ENCODE measurements at regions not wholly inside any gene's neighbourhood (a gene's known extent, or its start where the extent isn't known, plus 50 kb on each side); places are given as distances from the start of the nearest gene placed in this dataset.

DNA sequence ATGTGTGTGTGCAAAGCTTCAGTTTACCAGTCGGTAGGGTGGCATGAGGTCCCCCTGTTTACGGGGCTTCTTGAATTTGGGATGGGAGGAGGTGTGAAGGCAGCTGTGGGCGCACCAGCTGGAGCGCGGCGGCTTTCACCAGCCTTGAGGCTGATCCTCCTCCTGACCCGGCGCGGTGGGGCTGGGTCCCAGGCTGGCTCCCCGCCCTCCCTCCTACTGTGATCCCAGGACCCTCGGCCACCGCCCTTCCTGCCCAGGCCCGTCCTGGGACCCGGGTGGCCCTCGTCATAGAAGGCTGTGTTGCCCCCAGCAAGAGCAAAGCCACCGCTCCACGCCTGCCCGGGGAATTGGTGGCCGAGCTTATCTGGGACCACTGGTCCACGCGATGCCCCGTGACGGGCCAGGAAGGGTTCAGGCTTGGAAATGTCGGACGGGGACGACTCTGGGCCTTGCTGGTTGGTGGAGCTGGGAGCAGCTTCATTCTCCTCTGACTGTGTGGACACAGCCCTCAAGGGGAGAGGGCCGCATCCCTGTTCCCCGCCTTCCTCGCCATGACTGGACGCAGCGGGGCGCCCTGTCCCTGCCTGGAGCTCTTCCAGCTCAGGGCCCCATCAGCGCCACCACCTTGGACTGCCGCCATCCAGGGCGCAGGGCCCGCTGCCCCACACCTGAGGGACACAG lies 271.1 kb upstream of the IRX1 start:
- Mint-ChIP-seq H3K4me3 (no peak overlapping the region), H3K27me3 (ENCODE audit: insufficient read depth, low read depth, poor library complexity) (no peaks in the 10 kb centered on the region), H3K4me1 (peaks cover 5% of the 10 kb centered on the region; the same call in 2 of the 3 replicates), H3K9me3 (no peaks in the 10 kb centered on the region), H3K36me3 (ENCODE audit: low read depth) (no peaks in the 10 kb centered on the region), H3K27ac (no peak overlapping the region)
- peaks cover 7% of the 10 kb centered on the region; the same call in 1 of the 2 replicates for H3K4me1 ChIP-seq (ENCODE audit: insufficient read depth)
- H4K20me1 ChIP-seq (replicated peaks; ENCODE audit: insufficient read depth), result no peaks in the 10 kb centered on the region
- H3K27ac ChIP-seq (ENCODE audit: low read depth), result no peak overlapping the region
- no peaks in the 10 kb centered on the region; the same call in 1 of the 2 replicates for H3K9me2 ChIP-seq (ENCODE audit: insufficient read depth)
- no peaks in the 10 kb centered on the region for H3K79me2 ChIP-seq (replicated peaks; ENCODE audit: insufficient read depth)
- peak; percentile 30 for DNase-seq (ENCODE audit: low spot score)
- H3K4me3 ChIP-seq, result no peak overlapping the region
- peaks cover 11% of the 10 kb centered on the region for H3F3A ChIP-seq (replicated peaks; ENCODE audit: low read depth)
- TF ChIP-seq POLR2AphosphoS5 (IDR thresholded peaks at IDR 0.05; ENCODE audit: low read depth), result no peak
- TF ChIP-seq ZNF114 (CRISPR knock-in tag; IDR thresholded peaks at IDR 0.05), result no peak
- TF ChIP-seq, protein P1, sequence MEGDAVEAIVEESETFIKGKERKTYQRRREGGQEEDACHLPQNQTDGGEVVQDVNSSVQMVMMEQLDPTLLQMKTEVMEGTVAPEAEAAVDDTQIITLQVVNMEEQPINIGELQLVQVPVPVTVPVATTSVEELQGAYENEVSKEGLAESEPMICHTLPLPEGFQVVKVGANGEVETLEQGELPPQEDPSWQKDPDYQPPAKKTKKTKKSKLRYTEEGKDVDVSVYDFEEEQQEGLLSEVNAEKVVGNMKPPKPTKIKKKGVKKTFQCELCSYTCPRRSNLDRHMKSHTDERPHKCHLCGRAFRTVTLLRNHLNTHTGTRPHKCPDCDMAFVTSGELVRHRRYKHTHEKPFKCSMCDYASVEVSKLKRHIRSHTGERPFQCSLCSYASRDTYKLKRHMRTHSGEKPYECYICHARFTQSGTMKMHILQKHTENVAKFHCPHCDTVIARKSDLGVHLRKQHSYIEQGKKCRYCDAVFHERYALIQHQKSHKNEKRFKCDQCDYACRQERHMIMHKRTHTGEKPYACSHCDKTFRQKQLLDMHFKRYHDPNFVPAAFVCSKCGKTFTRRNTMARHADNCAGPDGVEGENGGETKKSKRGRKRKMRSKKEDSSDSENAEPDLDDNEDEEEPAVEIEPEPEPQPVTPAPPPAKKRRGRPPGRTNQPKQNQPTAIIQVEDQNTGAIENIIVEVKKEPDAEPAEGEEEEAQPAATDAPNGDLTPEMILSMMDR (conservative IDR thresholded peaks at IDR 0.05; ENCODE audit: low read depth in 2 of 2), result no peak; a peak in 1 of 4 replicates
- TF ChIP-seq STAT1 (IDR thresholded peaks at IDR 0.05; ENCODE audit: unreplicated experiment), result no peak
- no peak for TF ChIP-seq CREB1 (CRISPR knock-in tag; IDR thresholded peaks at IDR 0.05; ENCODE audit: low read depth)
- TF ChIP-seq, protein P2, sequence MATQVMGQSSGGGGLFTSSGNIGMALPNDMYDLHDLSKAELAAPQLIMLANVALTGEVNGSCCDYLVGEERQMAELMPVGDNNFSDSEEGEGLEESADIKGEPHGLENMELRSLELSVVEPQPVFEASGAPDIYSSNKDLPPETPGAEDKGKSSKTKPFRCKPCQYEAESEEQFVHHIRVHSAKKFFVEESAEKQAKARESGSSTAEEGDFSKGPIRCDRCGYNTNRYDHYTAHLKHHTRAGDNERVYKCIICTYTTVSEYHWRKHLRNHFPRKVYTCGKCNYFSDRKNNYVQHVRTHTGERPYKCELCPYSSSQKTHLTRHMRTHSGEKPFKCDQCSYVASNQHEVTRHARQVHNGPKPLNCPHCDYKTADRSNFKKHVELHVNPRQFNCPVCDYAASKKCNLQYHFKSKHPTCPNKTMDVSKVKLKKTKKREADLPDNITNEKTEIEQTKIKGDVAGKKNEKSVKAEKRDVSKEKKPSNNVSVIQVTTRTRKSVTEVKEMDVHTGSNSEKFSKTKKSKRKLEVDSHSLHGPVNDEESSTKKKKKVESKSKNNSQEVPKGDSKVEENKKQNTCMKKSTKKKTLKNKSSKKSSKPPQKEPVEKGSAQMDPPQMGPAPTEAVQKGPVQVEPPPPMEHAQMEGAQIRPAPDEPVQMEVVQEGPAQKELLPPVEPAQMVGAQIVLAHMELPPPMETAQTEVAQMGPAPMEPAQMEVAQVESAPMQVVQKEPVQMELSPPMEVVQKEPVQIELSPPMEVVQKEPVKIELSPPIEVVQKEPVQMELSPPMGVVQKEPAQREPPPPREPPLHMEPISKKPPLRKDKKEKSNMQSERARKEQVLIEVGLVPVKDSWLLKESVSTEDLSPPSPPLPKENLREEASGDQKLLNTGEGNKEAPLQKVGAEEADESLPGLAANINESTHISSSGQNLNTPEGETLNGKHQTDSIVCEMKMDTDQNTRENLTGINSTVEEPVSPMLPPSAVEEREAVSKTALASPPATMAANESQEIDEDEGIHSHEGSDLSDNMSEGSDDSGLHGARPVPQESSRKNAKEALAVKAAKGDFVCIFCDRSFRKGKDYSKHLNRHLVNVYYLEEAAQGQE (IDR thresholded peaks at IDR 0.05; ENCODE audit: unreplicated experiment), result no peak
- TF ChIP-seq, protein P3, sequence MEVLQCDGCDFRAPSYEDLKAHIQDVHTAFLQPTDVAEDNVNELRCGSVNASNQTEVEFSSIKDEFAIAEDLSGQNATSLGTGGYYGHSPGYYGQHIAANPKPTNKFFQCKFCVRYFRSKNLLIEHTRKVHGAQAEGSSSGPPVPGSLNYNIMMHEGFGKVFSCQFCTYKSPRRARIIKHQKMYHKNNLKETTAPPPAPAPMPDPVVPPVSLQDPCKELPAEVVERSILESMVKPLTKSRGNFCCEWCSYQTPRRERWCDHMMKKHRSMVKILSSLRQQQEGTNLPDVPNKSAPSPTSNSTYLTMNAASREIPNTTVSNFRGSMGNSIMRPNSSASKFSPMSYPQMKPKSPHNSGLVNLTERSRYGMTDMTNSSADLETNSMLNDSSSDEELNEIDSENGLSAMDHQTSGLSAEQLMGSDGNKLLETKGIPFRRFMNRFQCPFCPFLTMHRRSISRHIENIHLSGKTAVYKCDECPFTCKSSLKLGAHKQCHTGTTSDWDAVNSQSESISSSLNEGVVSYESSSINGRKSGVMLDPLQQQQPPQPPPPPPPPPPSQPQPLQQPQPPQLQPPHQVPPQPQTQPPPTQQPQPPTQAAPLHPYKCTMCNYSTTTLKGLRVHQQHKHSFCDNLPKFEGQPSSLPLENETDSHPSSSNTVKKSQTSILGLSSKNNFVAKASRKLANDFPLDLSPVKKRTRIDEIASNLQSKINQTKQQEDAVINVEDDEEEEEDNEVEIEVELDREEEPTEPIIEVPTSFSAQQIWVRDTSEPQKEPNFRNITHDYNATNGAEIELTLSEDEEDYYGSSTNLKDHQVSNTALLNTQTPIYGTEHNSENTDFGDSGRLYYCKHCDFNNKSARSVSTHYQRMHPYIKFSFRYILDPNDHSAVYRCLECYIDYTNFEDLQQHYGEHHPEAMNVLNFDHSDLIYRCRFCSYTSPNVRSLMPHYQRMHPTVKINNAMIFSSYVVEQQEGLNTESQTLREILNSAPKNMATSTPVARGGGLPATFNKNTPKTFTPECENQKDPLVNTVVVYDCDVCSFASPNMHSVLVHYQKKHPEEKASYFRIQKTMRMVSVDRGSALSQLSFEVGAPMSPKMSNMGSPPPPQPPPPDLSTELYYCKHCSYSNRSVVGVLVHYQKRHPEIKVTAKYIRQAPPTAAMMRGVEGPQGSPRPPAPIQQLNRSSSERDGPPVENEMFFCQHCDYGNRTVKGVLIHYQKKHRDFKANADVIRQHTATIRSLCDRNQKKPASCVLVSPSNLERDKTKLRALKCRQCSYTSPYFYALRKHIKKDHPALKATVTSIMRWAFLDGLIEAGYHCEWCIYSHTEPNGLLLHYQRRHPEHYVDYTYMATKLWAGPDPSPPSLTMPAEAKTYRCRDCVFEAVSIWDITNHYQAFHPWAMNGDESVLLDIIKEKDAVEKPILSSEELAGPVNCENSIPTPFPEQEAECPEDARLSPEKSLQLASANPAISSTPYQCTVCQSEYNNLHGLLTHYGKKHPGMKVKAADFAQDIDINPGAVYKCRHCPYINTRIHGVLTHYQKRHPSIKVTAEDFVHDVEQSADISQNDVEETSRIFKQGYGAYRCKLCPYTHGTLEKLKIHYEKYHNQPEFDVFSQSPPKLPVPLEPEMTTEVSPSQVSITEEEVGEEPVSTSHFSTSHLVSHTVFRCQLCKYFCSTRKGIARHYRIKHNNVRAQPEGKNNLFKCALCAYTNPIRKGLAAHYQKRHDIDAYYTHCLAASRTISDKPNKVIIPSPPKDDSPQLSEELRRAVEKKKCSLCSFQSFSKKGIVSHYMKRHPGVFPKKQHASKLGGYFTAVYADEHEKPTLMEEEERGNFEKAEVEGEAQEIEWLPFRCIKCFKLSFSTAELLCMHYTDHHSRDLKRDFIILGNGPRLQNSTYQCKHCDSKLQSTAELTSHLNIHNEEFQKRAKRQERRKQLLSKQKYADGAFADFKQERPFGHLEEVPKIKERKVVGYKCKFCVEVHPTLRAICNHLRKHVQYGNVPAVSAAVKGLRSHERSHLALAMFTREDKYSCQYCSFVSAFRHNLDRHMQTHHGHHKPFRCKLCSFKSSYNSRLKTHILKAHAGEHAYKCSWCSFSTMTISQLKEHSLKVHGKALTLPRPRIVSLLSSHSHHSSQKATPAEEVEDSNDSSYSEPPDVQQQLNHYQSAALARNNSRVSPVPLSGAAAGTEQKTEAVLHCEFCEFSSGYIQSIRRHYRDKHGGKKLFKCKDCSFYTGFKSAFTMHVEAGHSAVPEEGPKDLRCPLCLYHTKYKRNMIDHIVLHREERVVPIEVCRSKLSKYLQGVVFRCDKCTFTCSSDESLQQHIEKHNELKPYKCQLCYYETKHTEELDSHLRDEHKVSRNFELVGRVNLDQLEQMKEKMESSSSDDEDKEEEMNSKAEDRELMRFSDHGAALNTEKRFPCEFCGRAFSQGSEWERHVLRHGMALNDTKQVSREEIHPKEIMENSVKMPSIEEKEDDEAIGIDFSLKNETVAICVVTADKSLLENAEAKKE (CRISPR knock-in tag; IDR thresholded peaks at IDR 0.05), result no peak
- no peak for TF ChIP-seq NANOG (IDR thresholded peaks at IDR 0.05; ENCODE audit: borderline replicate concordance)
- TF ChIP-seq, protein P4, sequence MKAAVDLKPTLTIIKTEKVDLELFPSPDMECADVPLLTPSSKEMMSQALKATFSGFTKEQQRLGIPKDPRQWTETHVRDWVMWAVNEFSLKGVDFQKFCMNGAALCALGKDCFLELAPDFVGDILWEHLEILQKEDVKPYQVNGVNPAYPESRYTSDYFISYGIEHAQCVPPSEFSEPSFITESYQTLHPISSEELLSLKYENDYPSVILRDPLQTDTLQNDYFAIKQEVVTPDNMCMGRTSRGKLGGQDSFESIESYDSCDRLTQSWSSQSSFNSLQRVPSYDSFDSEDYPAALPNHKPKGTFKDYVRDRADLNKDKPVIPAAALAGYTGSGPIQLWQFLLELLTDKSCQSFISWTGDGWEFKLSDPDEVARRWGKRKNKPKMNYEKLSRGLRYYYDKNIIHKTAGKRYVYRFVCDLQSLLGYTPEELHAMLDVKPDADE (IDR thresholded peaks at IDR 0.05), result no peak
- no peak for TF ChIP-seq EZH2 (IDR thresholded peaks at IDR 0.05; ENCODE audit: low read depth, unreplicated experiment)
- TF ChIP-seq EZH2phosphoT487 (IDR thresholded peaks at IDR 0.05; ENCODE audit: unreplicated experiment), result no peak
- TF ChIP-seq ZNF331 (CRISPR knock-in tag; IDR thresholded peaks at IDR 0.05; ENCODE audit: low read depth), result no peak
- no peaks in the 10 kb centered on the region for H3K36me3 ChIP-seq (ENCODE audit: insufficient read depth)
- H3K27me3 ChIP-seq (ENCODE audit: insufficient read depth), result no peaks in the 10 kb centered on the region
- ATAC-seq, result peak; percentile 64
- no peak overlapping the region for H3K4me2 ChIP-seq
- H2AFZ ChIP-seq, result no peak overlapping the region
